ENCODE measurements at regions not wholly inside any gene's neighbourhood (a gene's known extent, or its start where the extent isn't known, plus 50 kb on each side); places are given as distances from the start of the nearest gene placed in this dataset.

DNA sequence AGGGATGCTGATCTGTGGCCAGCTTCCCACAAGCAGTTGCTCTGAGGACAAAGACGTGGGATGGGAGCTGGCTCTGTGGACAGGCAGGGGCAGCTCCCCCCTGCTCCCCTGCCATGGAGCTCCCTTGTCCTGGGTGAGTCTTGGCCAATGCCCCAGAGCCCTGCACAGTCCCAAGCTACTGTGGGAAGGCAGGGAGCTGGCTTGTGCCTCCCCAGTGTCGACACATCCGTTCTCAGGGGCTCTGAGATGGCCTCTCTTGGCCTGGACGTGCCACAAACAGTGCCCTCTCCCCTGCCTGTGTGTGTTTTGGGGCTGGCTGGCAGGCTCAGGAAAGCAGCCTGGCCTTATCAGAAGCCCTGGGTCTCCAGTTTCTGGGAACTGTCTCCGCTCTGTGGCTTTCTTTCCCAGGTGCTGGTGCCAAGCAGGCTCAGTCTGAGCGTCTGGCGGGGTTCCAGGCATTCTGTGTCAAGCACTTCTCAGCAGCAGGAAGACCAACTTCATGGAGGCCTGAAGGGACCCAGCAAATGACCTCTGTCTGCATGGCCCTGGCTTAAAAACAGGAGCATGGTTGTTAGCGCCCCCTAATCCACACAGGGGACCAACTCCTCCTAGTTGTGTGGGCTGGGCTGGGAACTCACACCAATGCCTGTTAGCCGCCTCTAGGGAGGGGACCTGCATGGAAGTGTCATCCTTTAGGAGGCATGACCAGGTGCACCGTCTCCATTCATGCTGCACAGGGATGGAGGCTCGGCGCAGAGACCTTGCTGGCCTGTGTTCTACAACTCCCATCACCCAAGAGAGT, 375.2 kb downstream of the RPS24 start (continued):
- TF ChIP-seq RCOR1 (IDR thresholded peaks at IDR 0.05; ENCODE audit: low read length), result peak; percentile 37; the same call in 1 of the 2 replicates

DNA sequence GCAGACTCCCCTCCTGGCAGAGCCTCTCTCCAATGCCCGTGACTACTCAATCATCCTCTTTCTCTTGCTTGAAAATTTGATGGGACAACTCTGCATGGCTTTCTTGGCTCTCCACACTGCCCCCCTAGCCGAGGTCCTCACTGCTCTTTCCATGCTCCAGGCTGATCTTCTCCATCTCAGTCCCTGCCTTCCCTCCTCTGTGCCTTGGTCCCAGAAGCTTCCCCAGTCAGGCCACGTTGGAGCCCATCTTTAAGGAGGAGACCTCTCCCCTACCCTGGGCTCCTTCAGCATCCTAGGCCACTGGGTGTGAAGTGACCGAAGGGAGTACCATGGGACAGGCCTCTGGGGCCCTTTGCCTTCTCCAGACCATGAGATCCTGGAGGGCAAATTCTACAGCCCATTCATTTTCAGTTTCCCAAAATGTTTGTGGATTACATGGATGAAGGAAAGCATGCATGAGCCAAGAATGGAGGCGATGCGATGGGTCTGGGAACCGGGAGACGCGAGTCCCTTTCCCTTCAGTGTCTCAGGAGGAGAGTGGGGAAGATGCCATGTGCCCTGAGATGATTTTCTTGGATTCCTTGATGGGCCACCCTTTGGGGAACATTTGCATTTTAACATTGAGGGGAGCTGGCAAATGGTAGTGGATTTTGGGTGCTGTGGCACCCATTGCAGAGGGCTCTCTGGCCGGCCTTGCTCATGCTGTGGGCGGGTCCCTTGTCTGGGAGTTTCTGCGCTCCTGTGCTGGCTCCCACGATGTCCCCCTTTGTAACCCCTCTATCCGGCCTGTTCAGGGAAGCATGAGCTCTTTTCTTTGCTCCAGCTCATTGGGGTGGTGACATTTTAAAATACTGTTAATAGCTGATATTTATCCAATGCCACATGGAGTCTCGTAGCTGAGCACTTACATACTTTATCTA, 376.6 kb downstream of the RPS24 start:
- Histone ChIP-seq H3K4me3 (ENCODE audit: low read depth in 2 of 2, low read length in 1 of 2) (no peak overlapping the region), H3K4me2 (no peak overlapping the region), H3K36me3 (replicated peaks in 1 of 2; ENCODE audit: control insufficient read depth in 1 of 2, insufficient read depth in 2 of 2, low read length in 1 of 2) (no peaks in the 10 kb centered on the region), H3K27ac (ENCODE audit: low read depth in 2 of 2, low read length in 1 of 2) (peak overlapping the region in 1 of 2 experiments; percentile 99; a peak in 1 of 4 replicates), H3K27me3 (ENCODE audit: insufficient read depth) (no peaks in the 10 kb centered on the region), H2AFZ (ENCODE audit: low read depth) (no peak overlapping the region), H3F3A (replicated peaks; ENCODE audit: insufficient read depth) (no peaks in the 10 kb centered on the region), H3K9me3 (no peaks in the 10 kb centered on the region), H4K20me1 (ENCODE audit: insufficient read depth) (no peaks in the 10 kb centered on the region), H3K9ac (no peak overlapping the region), H3K9me2 (no peaks in the 10 kb centered on the region), H3K4me1 (ENCODE audit: control insufficient read depth in 1 of 2, insufficient read depth in 2 of 2, low read depth in 1 of 2, low read length in 1 of 2) (peaks cover 0 to 66% of the 10 kb centered on the region in 2 experiments; a peak in 2 of 4 replicates), H3K79me2 (ENCODE audit: insufficient read depth) (no peaks in the 10 kb centered on the region)
- no peak for DNase-seq
- CTCF ChIA-PET, result interaction anchor here (0.6 to 1.1 kb wide), 3 partner anchors 51 to 363 kb away, joined by 3 read pairs; no protein-coding TSS in a partner anchor
- TF ChIP-seq FOXM1 (IDR thresholded peaks at IDR 0.05; ENCODE audit: low read depth) (no peak), GABPA (IDR thresholded peaks at IDR 0.05; ENCODE audit: low read depth) (no peak), RCOR1 (IDR thresholded peaks at IDR 0.05; ENCODE audit: low read length) (no peak), CTCF (IDR thresholded peaks at IDR 0.05) (no peak), CHD2 (IDR thresholded peaks at IDR 0.05; ENCODE audit: low read length, partially characterized antibody) (no peak), GATA2 (CRISPR knock-in tag; IDR thresholded peaks at IDR 0.05) (no peak; the same call in 1 of the 2 replicates), MXI1 (IDR thresholded peaks at IDR 0.05; ENCODE audit: low read depth, low read length) (no peak), TEAD4 (IDR thresholded peaks at IDR 0.05; ENCODE audit: borderline replicate concordance, insufficient read depth) (no peak)
- 83% methylated on average over 11 of the region's 15 CpGs for WGBS (ENCODE audit: low lambda C conversion rate)
- POLR2A ChIA-PET, result interaction anchor here (0.7 to 1.6 kb wide), 2 partner anchors 61 to 117 kb away, joined by 3 to 4 read pairs; no protein-coding TSS in a partner anchor

- no peaks in the 10 kb centered on the region for H3K9me2 ChIP-seq
These were observed 378.1 kb downstream of the RPS24 start for GRCh38 chr10:78411716-78412115.

More at GRCh38 chr10:78411716-78412115, 378.1 kb downstream of the RPS24 start:
- Histone ChIP-seq H3K4me2 (no peak overlapping the region), H3K79me2 (ENCODE audit: insufficient read depth) (no peaks in the 10 kb centered on the region), H3K9ac (no peak overlapping the region), H4K20me1 (ENCODE audit: insufficient read depth) (no peaks in the 10 kb centered on the region), H3F3A (replicated peaks; ENCODE audit: insufficient read depth) (no peaks in the 10 kb centered on the region), H3K9me3 (no peaks in the 10 kb centered on the region), H3K27ac (ENCODE audit: low read depth in 2 of 2, low read length in 1 of 2) (no peak overlapping the region; a peak in 1 of 4 replicates), H3K36me3 (replicated peaks in 1 of 2; ENCODE audit: control insufficient read depth in 1 of 2, insufficient read depth in 2 of 2, low read length in 1 of 2) (no peaks in the 10 kb centered on the region), H2AFZ (ENCODE audit: low read depth) (no peak overlapping the region), H3K27me3 (ENCODE audit: insufficient read depth) (no peaks in the 10 kb centered on the region), H3K4me1 (ENCODE audit: control insufficient read depth in 1 of 2, insufficient read depth in 2 of 2, low read depth in 1 of 2, low read length in 1 of 2) (peaks cover 0 to 55% of the 10 kb centered on the region in 2 experiments; a peak in 3 of 4 replicates), H3K4me3 (ENCODE audit: low read depth in 2 of 2, low read length in 1 of 2) (no peak overlapping the region)
- ChIA-PET CTCF (no interaction called here), POLR2A (interaction anchor here (1.6 kb wide), 1 partner anchor 59 kb away, joined by 4 read pairs; no protein-coding TSS in a partner anchor)
- TF ChIP-seq NRF1 (IDR thresholded peaks at IDR 0.05; ENCODE audit: low read depth, low read length), result no peak
- TF ChIP-seq ELF1 (IDR thresholded peaks at IDR 0.05), result no peak
- TF ChIP-seq FOXM1 (IDR thresholded peaks at IDR 0.05; ENCODE audit: low read depth), result no peak
- no peak for TF ChIP-seq GABPA (IDR thresholded peaks at IDR 0.05; ENCODE audit: low read depth)
- TF ChIP-seq, protein P1, sequence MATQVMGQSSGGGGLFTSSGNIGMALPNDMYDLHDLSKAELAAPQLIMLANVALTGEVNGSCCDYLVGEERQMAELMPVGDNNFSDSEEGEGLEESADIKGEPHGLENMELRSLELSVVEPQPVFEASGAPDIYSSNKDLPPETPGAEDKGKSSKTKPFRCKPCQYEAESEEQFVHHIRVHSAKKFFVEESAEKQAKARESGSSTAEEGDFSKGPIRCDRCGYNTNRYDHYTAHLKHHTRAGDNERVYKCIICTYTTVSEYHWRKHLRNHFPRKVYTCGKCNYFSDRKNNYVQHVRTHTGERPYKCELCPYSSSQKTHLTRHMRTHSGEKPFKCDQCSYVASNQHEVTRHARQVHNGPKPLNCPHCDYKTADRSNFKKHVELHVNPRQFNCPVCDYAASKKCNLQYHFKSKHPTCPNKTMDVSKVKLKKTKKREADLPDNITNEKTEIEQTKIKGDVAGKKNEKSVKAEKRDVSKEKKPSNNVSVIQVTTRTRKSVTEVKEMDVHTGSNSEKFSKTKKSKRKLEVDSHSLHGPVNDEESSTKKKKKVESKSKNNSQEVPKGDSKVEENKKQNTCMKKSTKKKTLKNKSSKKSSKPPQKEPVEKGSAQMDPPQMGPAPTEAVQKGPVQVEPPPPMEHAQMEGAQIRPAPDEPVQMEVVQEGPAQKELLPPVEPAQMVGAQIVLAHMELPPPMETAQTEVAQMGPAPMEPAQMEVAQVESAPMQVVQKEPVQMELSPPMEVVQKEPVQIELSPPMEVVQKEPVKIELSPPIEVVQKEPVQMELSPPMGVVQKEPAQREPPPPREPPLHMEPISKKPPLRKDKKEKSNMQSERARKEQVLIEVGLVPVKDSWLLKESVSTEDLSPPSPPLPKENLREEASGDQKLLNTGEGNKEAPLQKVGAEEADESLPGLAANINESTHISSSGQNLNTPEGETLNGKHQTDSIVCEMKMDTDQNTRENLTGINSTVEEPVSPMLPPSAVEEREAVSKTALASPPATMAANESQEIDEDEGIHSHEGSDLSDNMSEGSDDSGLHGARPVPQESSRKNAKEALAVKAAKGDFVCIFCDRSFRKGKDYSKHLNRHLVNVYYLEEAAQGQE (IDR thresholded peaks at IDR 0.05; ENCODE audit: low read depth, low read length), result no peak
- TF ChIP-seq RAD21 (IDR thresholded peaks at IDR 0.05; ENCODE audit: low read length), result no peak
- TF ChIP-seq TCF12 (IDR thresholded peaks at IDR 0.05), result no peak
- TF ChIP-seq CTCF (IDR thresholded peaks at IDR 0.05), result no peak
- no peak for DNase-seq
- 72% methylated on average over 2 of the region's 2 CpGs for WGBS (ENCODE audit: low lambda C conversion rate)
